CD4-positive, CD25-positive, alpha-beta regulatory T cell (primary cell): ENCODE measurements at regions not wholly inside any gene's neighbourhood (a gene's known extent, or its start where the extent isn't known, plus 50 kb on each side); places are given as distances from the start of the nearest gene placed in this dataset.

Experiments used
- ATAC-seq, 2 donors: fragments of 150-1000 bp; cut with Tn5 transposase; one replicate each; pipeline ENCODE4 v1.10.0; 2021; ENCODE audit warnings: low read depth in 2 of 2, moderate number of reproducible peaks in 2 of 2, moderate library complexity in 1 of 2
- DNase-seq, 3 donors: peaks; one replicate each; pipeline versions ENCODE4 v3.0.0 to v3.0.0-alpha.2; 2012 to 2022; ENCODE audit warnings: mixed read lengths in 1 of 3
- H3K27ac ChIP-seq: one replicate; pipeline ENCODE4 v1.7.0; 2013; ENCODE audit warnings: mild to moderate bottlenecking, low read length; ENCODE audit not compliant: insufficient read depth, poor library complexity, severe bottlenecking
- H3K27me3 ChIP-seq: one replicate; pipeline ENCODE4 v1.7.0; 2013; ENCODE audit warnings: low read length; ENCODE audit not compliant: control insufficient read depth, insufficient read depth
- H3K36me3 ChIP-seq: one replicate; pipeline ENCODE4 v1.7.0; 2013; ENCODE audit warnings: mild to moderate bottlenecking, low read length, moderate library complexity; ENCODE audit not compliant: control insufficient read depth, insufficient read depth
- H3K4me1 ChIP-seq: 2 replicates; pipeline ENCODE4 v1.7.0; 2013; ENCODE audit warnings: mild to moderate bottlenecking, low read length; ENCODE audit not compliant: insufficient read depth, control insufficient read depth, poor library complexity, severe bottlenecking
- H3K4me3 ChIP-seq: one replicate; pipeline ENCODE4 v1.7.0; 2013; ENCODE audit warnings: low read depth, mild to moderate bottlenecking, low read length, moderate library complexity
- H3K9me3 ChIP-seq, 2 experiments: 1 replicate in 1 of 2; 2 replicates in 1 of 2; pipeline ENCODE4 v1.7.0; 2013; ENCODE audit warnings: low read length in 2 of 2, mild to moderate bottlenecking in 1 of 2, moderate library complexity in 1 of 2; ENCODE audit not compliant: control insufficient read depth in 2 of 2
- H3K27ac Mint-ChIP-seq, 3 donors: one replicate each; pipeline ENCODE4 v1.8.0; 2020 to 2022; ENCODE audit warnings: mild to moderate bottlenecking in 3 of 3, mixed read lengths in 3 of 3, moderate library complexity in 2 of 3
- H3K27me3 Mint-ChIP-seq: one replicate; pipeline ENCODE4 v1.8.0; 2022; ENCODE audit warnings: mild to moderate bottlenecking, mixed read lengths
- H3K36me3 Mint-ChIP-seq: one replicate; pipeline ENCODE4 v1.8.0; 2020; ENCODE audit warnings: mixed read lengths
- H3K4me1 Mint-ChIP-seq, 4 donors: one replicate each; pipeline ENCODE4 v1.8.0; 2020 to 2022; ENCODE audit warnings: mixed read lengths in 4 of 4, mild to moderate bottlenecking in 1 of 4
- H3K4me3 Mint-ChIP-seq, 4 donors: one replicate each; pipeline ENCODE4 v1.8.0; 2020 to 2022; ENCODE audit warnings: mild to moderate bottlenecking in 4 of 4, mixed read lengths in 4 of 4, moderate library complexity in 3 of 4
- H3K9me3 Mint-ChIP-seq, 7 donors: one replicate each; pipeline ENCODE4 v1.8.0; 2020 to 2022; ENCODE audit warnings: mixed read lengths in 7 of 7, mild to moderate bottlenecking in 3 of 7, moderate library complexity in 2 of 7

GRCh38 chr1:56320464-56321149, 258.8 kb downstream of the PLPP3 start:
- H3K4me1 ChIP-seq: no peaks in the 10 kb centered on the region
- no peaks in the 10 kb centered on the region for H3K36me3 Mint-ChIP-seq
- no peak overlapping the region for H3K4me3 Mint-ChIP-seq
- no peak for ATAC-seq
- peak overlapping the region in 1 of 3 donors; percentile 40 for H3K27ac Mint-ChIP-seq
- H3K27ac ChIP-seq: no peak overlapping the region
- DNase-seq: no peak
- H3K4me3 ChIP-seq: no peak overlapping the region
- peaks cover 0 to 6% (median 0%) of the 10 kb centered on the region in 7 donors for H3K9me3 Mint-ChIP-seq
- H3K27me3 Mint-ChIP-seq: no peaks in the 10 kb centered on the region
- H3K27me3 ChIP-seq: no peaks in the 10 kb centered on the region
- no peaks in the 10 kb centered on the region for H3K9me3 ChIP-seq
- H3K4me1 Mint-ChIP-seq: peaks cover 0 to 4% (median 0%) of the 10 kb centered on the region in 4 donors
- H3K36me3 ChIP-seq: no peaks in the 10 kb centered on the region

GRCh38 chr1:56317722-56318121, 261.6 kb downstream of the PLPP3 start:
- H3K9me3 Mint-ChIP-seq: peaks cover 0 to 5% (median 0%) of the 10 kb centered on the region in 7 donors
- H3K27ac Mint-ChIP-seq: no peak overlapping the region

GRCh38 chr1:56315293-56315942, 263.9 kb downstream of the PLPP3 start:
- Histone ChIP-seq H3K9me3 (no peaks in the 10 kb centered on the region), H3K36me3 (no peaks in the 10 kb centered on the region), H3K27ac (no peak overlapping the region), H3K27me3 (no peaks in the 10 kb centered on the region), H3K4me1 (no peaks in the 10 kb centered on the region), H3K4me3 (no peak overlapping the region)
- no peak for ATAC-seq
- Mint-ChIP-seq H3K4me1 (no peaks in the 10 kb centered on the region), H3K27me3 (peaks cover 6% of the 10 kb centered on the region), H3K27ac (peak overlapping the region in 1 of 3 donors; percentile 58), H3K36me3 (no peaks in the 10 kb centered on the region), H3K9me3 (peaks cover 0 to 7% (median 5%) of the 10 kb centered on the region in 7 donors), H3K4me3 (no peak overlapping the region)
- DNase-seq: no peak

More at GRCh38 chr1:56317722-56318121, 261.6 kb downstream of the PLPP3 start:
- Mint-ChIP-seq H3K4me1 (no peaks in the 10 kb centered on the region), H3K36me3 (no peaks in the 10 kb centered on the region), H3K27me3 (no peaks in the 10 kb centered on the region), H3K4me3 (no peak overlapping the region)
- H3K27ac ChIP-seq: no peak overlapping the region
- H3K4me1 ChIP-seq: no peaks in the 10 kb centered on the region
- no peaks in the 10 kb centered on the region for H3K27me3 ChIP-seq
- ATAC-seq: no peak
- H3K9me3 ChIP-seq: no peaks in the 10 kb centered on the region
- H3K4me3 ChIP-seq: no peak overlapping the region
- no peak for DNase-seq
- no peaks in the 10 kb centered on the region for H3K36me3 ChIP-seq

DNA sequence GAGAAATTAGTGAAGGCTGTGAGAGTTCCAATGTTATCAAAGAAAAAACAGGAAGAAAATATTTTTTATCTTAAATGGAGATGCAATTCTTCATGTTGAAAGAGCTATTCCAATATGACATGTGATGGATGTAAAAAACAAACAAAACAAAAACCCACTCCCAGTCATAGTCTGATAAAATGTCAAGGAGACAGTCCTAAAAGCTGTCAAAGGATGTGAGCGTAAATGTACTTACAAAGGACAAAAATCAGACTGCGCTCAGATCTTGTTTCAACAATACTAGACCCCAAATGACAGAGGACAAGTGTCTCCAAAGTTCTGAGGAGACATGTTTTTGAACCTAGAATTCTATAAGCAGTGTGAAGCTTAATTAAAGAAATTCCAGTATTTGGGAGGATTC, 265.8 kb downstream of the PLPP3 start:
- Histone ChIP-seq H3K4me1 (no peaks in the 10 kb centered on the region), H3K9me3 (no peaks in the 10 kb centered on the region)
- H3K27me3 Mint-ChIP-seq: peaks cover 6% of the 10 kb centered on the region

DNA sequence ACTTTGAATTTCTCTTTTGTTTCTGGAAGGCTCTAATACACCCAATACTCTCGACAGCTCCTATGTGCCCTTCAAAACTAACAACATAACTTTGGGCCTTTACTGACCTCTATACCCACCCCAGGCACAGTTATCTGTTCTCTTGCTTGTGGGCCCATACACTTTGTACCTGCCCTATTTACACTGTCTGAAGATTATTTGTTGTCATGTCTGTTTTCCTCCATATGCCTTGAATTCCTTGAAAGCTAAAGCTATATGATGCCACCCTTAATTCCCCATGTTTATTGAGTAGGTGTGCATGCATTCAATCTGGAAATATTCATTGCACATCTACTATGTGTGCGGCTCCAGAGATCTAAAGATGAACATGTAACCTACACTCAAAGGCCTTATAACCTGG, 267.6 kb downstream of the PLPP3 start:
- no peaks in the 10 kb centered on the region for H3K36me3 ChIP-seq
- no peak overlapping the region for H3K27ac Mint-ChIP-seq
- H3K9me3 Mint-ChIP-seq: peaks cover 0 to 8% (median 2%) of the 10 kb centered on the region in 7 donors
- H3K9me3 ChIP-seq: no peaks in the 10 kb centered on the region
- H3K27me3 Mint-ChIP-seq: peaks cover 6% of the 10 kb centered on the region
- ATAC-seq (no peak), DNase-seq (no peak)
- H3K4me3 ChIP-seq: no peak overlapping the region
- H3K4me1 ChIP-seq: no peaks in the 10 kb centered on the region
- H3K4me3 Mint-ChIP-seq: no peak overlapping the region
- no peaks in the 10 kb centered on the region for H3K36me3 Mint-ChIP-seq
- H3K27me3 ChIP-seq: no peaks in the 10 kb centered on the region
- H3K27ac ChIP-seq: no peak overlapping the region
- no peaks in the 10 kb centered on the region for H3K4me1 Mint-ChIP-seq

More for the DNA sequence above, 265.8 kb downstream of the PLPP3 start:
- no peak overlapping the region for H3K4me3 ChIP-seq
- Mint-ChIP-seq H3K27ac (no peak overlapping the region), H3K36me3 (no peaks in the 10 kb centered on the region), H3K4me1 (no peaks in the 10 kb centered on the region), H3K4me3 (no peak overlapping the region), H3K9me3 (peaks cover 0 to 8% (median 5%) of the 10 kb centered on the region in 7 donors)
- H3K27ac ChIP-seq: no peak overlapping the region
- H3K36me3 ChIP-seq: no peaks in the 10 kb centered on the region
- ATAC-seq (no peak), DNase-seq (no peak)
- H3K27me3 ChIP-seq: no peaks in the 10 kb centered on the region

DNA sequence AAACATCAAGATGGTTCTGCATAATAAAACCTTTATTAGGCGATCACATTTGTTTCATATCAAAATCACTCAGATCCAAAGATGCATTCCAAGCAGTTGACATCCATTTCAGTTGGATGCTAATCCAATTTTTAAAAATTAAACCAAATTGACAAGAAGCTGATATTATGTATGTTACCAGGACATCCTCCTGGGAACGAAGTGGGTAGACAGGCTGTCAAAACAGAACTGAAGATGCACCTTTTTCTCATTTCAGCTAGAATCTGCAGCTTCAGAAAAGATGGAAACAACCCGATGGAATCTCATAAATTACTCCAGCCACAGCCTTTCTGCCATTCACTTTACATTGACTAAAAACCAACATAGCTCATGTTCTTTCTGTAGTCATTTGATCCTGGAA, 268.4 kb downstream of the PLPP3 start:
- Histone ChIP-seq H3K27ac (no peak overlapping the region), H3K4me3 (no peak overlapping the region), H3K4me1 (no peaks in the 10 kb centered on the region), H3K27me3 (no peaks in the 10 kb centered on the region), H3K36me3 (no peaks in the 10 kb centered on the region), H3K9me3 (no peaks in the 10 kb centered on the region)
- Mint-ChIP-seq H3K27me3 (peaks cover 6% of the 10 kb centered on the region), H3K36me3 (no peaks in the 10 kb centered on the region), H3K9me3 (peaks cover 0 to 8% (median 2%) of the 10 kb centered on the region in 7 donors), H3K4me3 (no peak overlapping the region), H3K27ac (no peak overlapping the region), H3K4me1 (no peaks in the 10 kb centered on the region)
- ATAC-seq: no peak
- DNase-seq: no peak

DNA sequence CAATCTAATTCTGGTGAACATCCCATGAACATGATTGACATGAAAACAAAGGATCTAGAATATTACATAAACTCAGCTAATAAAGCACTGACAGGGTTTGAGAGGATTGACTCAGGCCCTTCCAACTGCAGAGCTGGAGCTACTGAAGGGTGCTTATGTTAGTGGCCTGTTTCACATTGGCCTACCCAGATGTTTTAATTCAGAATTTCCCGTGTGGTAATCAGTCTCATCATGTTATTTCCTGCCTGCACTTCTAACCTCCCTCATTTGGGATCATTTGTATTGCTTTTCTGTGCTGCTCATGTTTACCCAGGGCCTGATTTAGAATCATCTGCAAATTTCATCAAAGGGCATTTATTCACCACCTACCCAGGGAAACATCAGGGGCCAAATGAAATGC, 270.3 kb downstream of the PLPP3 start:
- Histone ChIP-seq H3K4me1 (no peaks in the 10 kb centered on the region), H3K9me3 (no peaks in the 10 kb centered on the region), H3K36me3 (no peaks in the 10 kb centered on the region), H3K27me3 (no peaks in the 10 kb centered on the region), H3K4me3 (no peak overlapping the region), H3K27ac (no peak overlapping the region)
- Mint-ChIP-seq H3K4me1 (no peaks in the 10 kb centered on the region), H3K36me3 (no peaks in the 10 kb centered on the region), H3K27me3 (peaks cover 6% of the 10 kb centered on the region), H3K9me3 (peaks cover 2 to 8% (median 3%) of the 10 kb centered on the region in 7 donors), H3K4me3 (no peak overlapping the region), H3K27ac (no peak overlapping the region)
- DNase-seq (no peak), ATAC-seq (no peak)

- DNase-seq (no peak), ATAC-seq (no peak)
- no peak overlapping the region for H3K4me3 ChIP-seq
- no peak overlapping the region for H3K27ac ChIP-seq
- H3K36me3 Mint-ChIP-seq: no peaks in the 10 kb centered on the region
- H3K9me3 ChIP-seq: no peaks in the 10 kb centered on the region
- H3K4me1 Mint-ChIP-seq: no peaks in the 10 kb centered on the region
- no peaks in the 10 kb centered on the region for H3K36me3 ChIP-seq
- no peaks in the 10 kb centered on the region for H3K27me3 Mint-ChIP-seq
- no peak overlapping the region for H3K4me3 Mint-ChIP-seq
- no peak overlapping the region for H3K27ac Mint-ChIP-seq
- peaks cover 0 to 3% (median 0%) of the 10 kb centered on the region in 7 donors for H3K9me3 Mint-ChIP-seq
- no peaks in the 10 kb centered on the region for H3K27me3 ChIP-seq
- H3K4me1 ChIP-seq: no peaks in the 10 kb centered on the region
Measured at GRCh38 chr1:56304975-56305374, 274.4 kb downstream of the PLPP3 start.
